ENCODE measurements at regions not wholly inside any gene's neighbourhood (a gene's known extent, or its start where the extent isn't known, plus 50 kb on each side); places are given as distances from the start of the nearest gene placed in this dataset.

DNA sequence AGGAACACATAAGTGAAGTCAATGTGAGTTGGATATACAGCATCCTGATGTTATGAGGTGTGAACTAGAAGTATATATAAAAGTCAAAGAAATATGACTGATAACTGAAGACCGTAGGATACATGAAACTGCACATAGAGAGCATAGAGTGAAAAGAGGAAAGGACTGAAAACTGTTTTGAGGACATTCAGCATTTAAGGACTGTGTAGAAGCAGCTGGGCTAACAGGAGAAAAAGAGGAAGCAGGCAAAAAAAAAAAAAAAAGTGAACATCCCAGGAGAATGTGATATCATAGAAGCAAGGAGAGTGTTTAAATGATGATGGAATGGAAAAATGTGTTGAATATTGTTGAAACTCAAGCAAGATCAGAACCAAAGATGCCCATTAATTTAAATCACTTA is 363.5 kb downstream of the PCDH20 start:
- ATAC-seq: no peak
- no peak for TF ChIP-seq ARNTL (CRISPR knock-in tag; IDR thresholded peaks at IDR 0.05; ENCODE audit: borderline replicate concordance, low read depth)
- no peak for TF ChIP-seq ZC3H10 (CRISPR knock-in tag; IDR thresholded peaks at IDR 0.05)
- TF ChIP-seq, protein P1, sequence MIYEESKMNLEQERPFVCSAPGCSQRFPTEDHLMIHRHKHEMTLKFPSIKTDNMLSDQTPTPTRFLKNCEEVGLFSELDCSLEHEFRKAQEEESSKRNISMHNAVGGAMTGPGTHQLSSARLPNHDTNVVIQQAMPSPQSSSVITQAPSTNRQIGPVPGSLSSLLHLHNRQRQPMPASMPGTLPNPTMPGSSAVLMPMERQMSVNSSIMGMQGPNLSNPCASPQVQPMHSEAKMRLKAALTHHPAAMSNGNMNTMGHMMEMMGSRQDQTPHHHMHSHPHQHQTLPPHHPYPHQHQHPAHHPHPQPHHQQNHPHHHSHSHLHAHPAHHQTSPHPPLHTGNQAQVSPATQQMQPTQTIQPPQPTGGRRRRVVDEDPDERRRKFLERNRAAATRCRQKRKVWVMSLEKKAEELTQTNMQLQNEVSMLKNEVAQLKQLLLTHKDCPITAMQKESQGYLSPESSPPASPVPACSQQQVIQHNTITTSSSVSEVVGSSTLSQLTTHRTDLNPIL (CRISPR knock-in tag; IDR thresholded peaks at IDR 0.05; ENCODE audit: low read depth): no peak

DNA sequence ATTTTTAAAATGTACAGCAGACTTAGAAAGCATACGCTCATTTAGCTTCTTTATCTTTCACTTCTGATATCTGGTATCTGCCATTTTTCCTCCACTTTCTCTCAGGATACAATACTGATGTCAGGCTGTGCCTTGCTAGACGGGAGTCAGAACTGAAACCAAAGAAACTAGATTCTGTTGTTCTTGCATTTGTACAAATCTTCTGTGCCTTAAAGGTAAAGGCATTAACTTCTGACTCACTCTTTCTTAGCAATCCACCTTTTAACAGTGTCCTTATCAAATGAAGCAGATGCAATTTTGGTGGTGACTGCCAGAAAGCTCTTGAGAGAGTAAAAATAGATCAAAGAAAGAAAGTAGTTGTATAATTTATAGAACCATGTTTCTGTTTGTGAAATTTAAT is 370.4 kb downstream of the PCDH20 start:
- ATAC-seq: no peak

DNA sequence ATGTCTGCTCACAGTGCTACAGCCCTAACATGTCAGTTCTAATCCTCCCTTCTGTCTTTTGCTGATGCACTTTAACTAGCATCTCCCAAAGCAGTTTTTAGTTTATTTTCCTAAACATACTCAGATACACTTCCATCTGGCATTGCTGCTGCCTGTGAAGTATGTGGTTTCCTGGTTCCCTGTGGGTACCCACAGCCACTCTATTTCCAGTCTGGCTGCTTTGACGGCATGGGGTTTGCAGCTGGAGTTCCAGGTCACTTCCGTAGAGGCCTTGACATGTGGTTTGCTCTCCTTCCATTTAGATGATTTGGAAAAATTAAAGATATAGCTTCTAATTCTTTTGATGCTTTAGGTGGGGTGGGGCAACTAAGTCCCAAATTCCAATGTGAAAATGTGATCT is 375.5 kb downstream of the PCDH20 start:
- no peak for TF ChIP-seq ZFP30 (CRISPR knock-in tag; IDR thresholded peaks at IDR 0.05)
- TF ChIP-seq SNAI2 (CRISPR knock-in tag; IDR thresholded peaks at IDR 0.05): no peak
- no peak for TF ChIP-seq ZFP3 (CRISPR knock-in tag; IDR thresholded peaks at IDR 0.05)
- TF ChIP-seq, protein P2, sequence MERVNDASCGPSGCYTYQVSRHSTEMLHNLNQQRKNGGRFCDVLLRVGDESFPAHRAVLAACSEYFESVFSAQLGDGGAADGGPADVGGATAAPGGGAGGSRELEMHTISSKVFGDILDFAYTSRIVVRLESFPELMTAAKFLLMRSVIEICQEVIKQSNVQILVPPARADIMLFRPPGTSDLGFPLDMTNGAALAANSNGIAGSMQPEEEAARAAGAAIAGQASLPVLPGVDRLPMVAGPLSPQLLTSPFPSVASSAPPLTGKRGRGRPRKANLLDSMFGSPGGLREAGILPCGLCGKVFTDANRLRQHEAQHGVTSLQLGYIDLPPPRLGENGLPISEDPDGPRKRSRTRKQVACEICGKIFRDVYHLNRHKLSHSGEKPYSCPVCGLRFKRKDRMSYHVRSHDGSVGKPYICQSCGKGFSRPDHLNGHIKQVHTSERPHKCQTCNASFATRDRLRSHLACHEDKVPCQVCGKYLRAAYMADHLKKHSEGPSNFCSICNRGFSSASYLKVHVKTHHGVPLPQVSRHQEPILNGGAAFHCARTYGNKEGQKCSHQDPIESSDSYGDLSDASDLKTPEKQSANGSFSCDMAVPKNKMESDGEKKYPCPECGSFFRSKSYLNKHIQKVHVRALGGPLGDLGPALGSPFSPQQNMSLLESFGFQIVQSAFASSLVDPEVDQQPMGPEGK (CRISPR knock-in tag; IDR thresholded peaks at IDR 0.05; ENCODE audit: borderline replicate concordance): no peak
- TF ChIP-seq RARB (CRISPR knock-in tag; IDR thresholded peaks at IDR 0.05): no peak
- no peak for TF ChIP-seq ESRRG (CRISPR knock-in tag; IDR thresholded peaks at IDR 0.05)
- TF ChIP-seq ARNTL (CRISPR knock-in tag; IDR thresholded peaks at IDR 0.05; ENCODE audit: borderline replicate concordance, low read depth): no peak
- no peak for TF ChIP-seq BACH2 (CRISPR knock-in tag; IDR thresholded peaks at IDR 0.05; ENCODE audit: borderline replicate concordance)
- TF ChIP-seq CSDC2 (CRISPR knock-in tag; IDR thresholded peaks at IDR 0.05): no peak
- TF ChIP-seq ZNF8 (CRISPR knock-in tag; IDR thresholded peaks at IDR 0.05): no peak
- TF ChIP-seq, protein P1 (CRISPR knock-in tag; IDR thresholded peaks at IDR 0.05; ENCODE audit: low read depth): no peak
- TF ChIP-seq TCF4 (CRISPR knock-in tag; IDR thresholded peaks at IDR 0.05; ENCODE audit: borderline replicate concordance): no peak
- no peak for TF ChIP-seq ZNF70 (CRISPR knock-in tag; IDR thresholded peaks at IDR 0.05)
- no peak for TF ChIP-seq ZC3H10 (CRISPR knock-in tag; IDR thresholded peaks at IDR 0.05)
- TF ChIP-seq ZNF565 (CRISPR knock-in tag; conservative IDR thresholded peaks at IDR 0.05; ENCODE audit: low read depth): no peak
- no peak for TF ChIP-seq OSR1 (CRISPR knock-in tag; IDR thresholded peaks at IDR 0.05)
- TF ChIP-seq GLIS3 (CRISPR knock-in tag; IDR thresholded peaks at IDR 0.05): no peak
- no peak for ATAC-seq

More for the DNA sequence above, 370.4 kb downstream of the PCDH20 start:
- no peak for TF ChIP-seq TCF4 (CRISPR knock-in tag; IDR thresholded peaks at IDR 0.05; ENCODE audit: borderline replicate concordance)
- TF ChIP-seq, protein P3, sequence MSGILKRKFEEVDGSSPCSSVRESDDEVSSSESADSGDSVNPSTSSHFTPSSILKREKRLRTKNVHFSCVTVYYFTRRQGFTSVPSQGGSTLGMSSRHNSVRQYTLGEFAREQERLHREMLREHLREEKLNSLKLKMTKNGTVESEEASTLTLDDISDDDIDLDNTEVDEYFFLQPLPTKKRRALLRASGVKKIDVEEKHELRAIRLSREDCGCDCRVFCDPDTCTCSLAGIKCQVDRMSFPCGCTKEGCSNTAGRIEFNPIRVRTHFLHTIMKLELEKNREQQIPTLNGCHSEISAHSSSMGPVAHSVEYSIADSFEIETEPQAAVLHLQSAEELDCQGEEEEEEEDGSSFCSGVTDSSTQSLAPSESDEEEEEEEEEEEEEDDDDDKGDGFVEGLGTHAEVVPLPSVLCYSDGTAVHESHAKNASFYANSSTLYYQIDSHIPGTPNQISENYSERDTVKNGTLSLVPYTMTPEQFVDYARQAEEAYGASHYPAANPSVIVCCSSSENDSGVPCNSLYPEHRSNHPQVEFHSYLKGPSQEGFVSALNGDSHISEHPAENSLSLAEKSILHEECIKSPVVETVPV (CRISPR knock-in tag; IDR thresholded peaks at IDR 0.05): no peak
- no peak for TF ChIP-seq ZFP3 (CRISPR knock-in tag; IDR thresholded peaks at IDR 0.05)
- TF ChIP-seq BACH2 (CRISPR knock-in tag; IDR thresholded peaks at IDR 0.05; ENCODE audit: borderline replicate concordance): no peak
- no peak for TF ChIP-seq GLIS3 (CRISPR knock-in tag; IDR thresholded peaks at IDR 0.05)
- TF ChIP-seq, protein P4, sequence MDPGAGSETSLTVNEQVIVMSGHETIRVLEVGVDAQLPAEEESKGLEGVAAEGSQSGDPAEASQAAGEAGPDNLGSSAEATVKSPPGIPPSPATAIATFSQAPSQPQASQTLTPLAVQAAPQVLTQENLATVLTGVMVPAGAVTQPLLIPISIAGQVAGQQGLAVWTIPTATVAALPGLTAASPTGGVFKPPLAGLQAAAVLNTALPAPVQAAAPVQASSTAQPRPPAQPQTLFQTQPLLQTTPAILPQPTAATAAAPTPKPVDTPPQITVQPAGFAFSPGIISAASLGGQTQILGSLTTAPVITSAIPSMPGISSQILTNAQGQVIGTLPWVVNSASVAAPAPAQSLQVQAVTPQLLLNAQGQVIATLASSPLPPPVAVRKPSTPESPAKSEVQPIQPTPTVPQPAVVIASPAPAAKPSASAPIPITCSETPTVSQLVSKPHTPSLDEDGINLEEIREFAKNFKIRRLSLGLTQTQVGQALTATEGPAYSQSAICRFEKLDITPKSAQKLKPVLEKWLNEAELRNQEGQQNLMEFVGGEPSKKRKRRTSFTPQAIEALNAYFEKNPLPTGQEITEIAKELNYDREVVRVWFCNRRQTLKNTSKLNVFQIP (CRISPR knock-in tag; IDR thresholded peaks at IDR 0.05; ENCODE audit: borderline replicate concordance, low read depth): no peak
- no peak for TF ChIP-seq ISL1 (CRISPR knock-in tag; IDR thresholded peaks at IDR 0.05)
- no peak for TF ChIP-seq ZC3H10 (CRISPR knock-in tag; IDR thresholded peaks at IDR 0.05)
- no peak for TF ChIP-seq OSR1 (CRISPR knock-in tag; IDR thresholded peaks at IDR 0.05)
- no peak for TF ChIP-seq ESRRG (CRISPR knock-in tag; IDR thresholded peaks at IDR 0.05)
- no peak for TF ChIP-seq SNAI2 (CRISPR knock-in tag; IDR thresholded peaks at IDR 0.05)
- TF ChIP-seq ZNF565 (CRISPR knock-in tag; conservative IDR thresholded peaks at IDR 0.05; ENCODE audit: low read depth): no peak
- no peak for TF ChIP-seq ARNTL (CRISPR knock-in tag; IDR thresholded peaks at IDR 0.05; ENCODE audit: borderline replicate concordance, low read depth)
- TF ChIP-seq CSDC2 (CRISPR knock-in tag; IDR thresholded peaks at IDR 0.05): no peak
- TF ChIP-seq, protein P2 (CRISPR knock-in tag; IDR thresholded peaks at IDR 0.05; ENCODE audit: borderline replicate concordance): no peak
- no peak for TF ChIP-seq TOX (CRISPR knock-in tag; IDR thresholded peaks at IDR 0.05; ENCODE audit: borderline replicate concordance)

Measured in SK-N-SH treated with all-trans-retinoic acid at 6 μM for 48 hours (cell line).